ENCODE measurements at regions not wholly inside any gene's neighbourhood (a gene's known extent, or its start where the extent isn't known, plus 50 kb on each side); places are given as distances from the start of the nearest gene placed in this dataset.

GRCh38 chr16:66058832-66059231 lies 307.7 kb upstream of the CDH5 start:
- TF ChIP-seq GTF2F1 (IDR thresholded peaks at IDR 0.05; ENCODE audit: borderline replicate concordance, low read depth, low read length) = no peak
- no peak for TF ChIP-seq CTCF (IDR thresholded peaks at IDR 0.05; ENCODE audit: control extremely low read depth in 1 of 3, insufficient read depth in 1 of 3, low read depth in 1 of 3, low read length in 3 of 3)
- no peak for TF ChIP-seq SP1 (IDR thresholded peaks at IDR 0.05; ENCODE audit: low read depth, low read length)
- TF ChIP-seq CHD2 (IDR thresholded peaks at IDR 0.05; ENCODE audit: low read length) = no peak
- no peak for TF ChIP-seq JUN (IDR thresholded peaks at IDR 0.05; ENCODE audit: low read depth, low read length)
- no peak for TF ChIP-seq JUND (IDR thresholded peaks at IDR 0.05; ENCODE audit: low read length)
- no peak for TF ChIP-seq FOSL1 (IDR thresholded peaks at IDR 0.05; ENCODE audit: insufficient read depth, low read depth, low read length)
- TF ChIP-seq TAF1 (IDR thresholded peaks at IDR 0.05; ENCODE audit: low read depth, low read length) = no peak
- TF ChIP-seq TAF7 (optimal IDR thresholded peaks at IDR 0.05; ENCODE audit: borderline replicate concordance, low read depth, low read length) = no peak
- no peak for TF ChIP-seq TCF12 (IDR thresholded peaks at IDR 0.05; ENCODE audit: low read depth, low read length)
- TF ChIP-seq POLR2A (IDR thresholded peaks at IDR 0.05; ENCODE audit: control extremely low read depth in 1 of 2, low read depth in 2 of 2, low read length in 2 of 2) = no peak
- no peak for TF ChIP-seq YY1 (IDR thresholded peaks at IDR 0.05; ENCODE audit: low read depth, low read length)

Measured in H1 (cell line).